Ureter (tissue), 1 donor: ENCODE measurements at regions not wholly inside any gene's neighbourhood (a gene's known extent, or its start where the extent isn't known, plus 50 kb on each side); places are given as distances from the start of the nearest gene placed in this dataset.

ENCODE experiments used
- DNase-seq: peaks from one replicate; pipeline ENCODE4 v3.0.0-alpha.2; 2020; ENCODE audit warnings: low spot score
- donor health status: DM: yes; HTN: yes; CAD: no.

GRCh38 chr19:31223740-31224534 is 125.3 kb downstream of the TSHZ3 start:
- DNase-seq, result no peak

- DNase-seq, result no peak
These were observed 128.7 kb downstream of the TSHZ3 start for GRCh38 chr19:31220540-31220939.

- DNase-seq, result no peak
These were observed 134.2 kb downstream of the TSHZ3 start for GRCh38 chr19:31214997-31215396.

- DNase-seq, result peak; percentile 87
These were observed 135.2 kb downstream of the TSHZ3 start for GRCh38 chr19:31214086-31214485.

GRCh38 chr19:31211088-31211487 is 138.1 kb downstream of the TSHZ3 start:
- DNase-seq, result no peak

GRCh38 chr19:31205887-31206518 is 143.2 kb downstream of the TSHZ3 start:
- no peak for DNase-seq

GRCh38 chr19:31204115-31204514 is 145.1 kb downstream of the TSHZ3 start:
- no peak for DNase-seq

- no peak for DNase-seq
These were observed 164.0 kb downstream of the TSHZ3 start for GRCh38 chr19:31185261-31185660.

GRCh38 chr19:31181535-31181934 is 167.7 kb downstream of the TSHZ3 start:
- DNase-seq, result no peak

GRCh38 chr19:31180907-31181306 is 168.3 kb downstream of the TSHZ3 start:
- DNase-seq, result no peak

- DNase-seq, result no peak
These were observed 169.8 kb downstream of the TSHZ3 start for GRCh38 chr19:31179471-31179852.

GRCh38 chr19:31178833-31179470 is 170.3 kb downstream of the TSHZ3 start:
- DNase-seq, result no peak

- DNase-seq, result no peak
These were observed 172.0 kb downstream of the TSHZ3 start for GRCh38 chr19:31177246-31177645.

GRCh38 chr19:31175564-31176348 is 173.5 kb downstream of the TSHZ3 start:
- no peak for DNase-seq

GRCh38 chr19:31174948-31175347 is 174.3 kb downstream of the TSHZ3 start:
- DNase-seq, result no peak

- no peak for DNase-seq
These were observed 175.2 kb downstream of the TSHZ3 start for GRCh38 chr19:31173991-31174390.

- no peak for DNase-seq
These were observed 177.3 kb downstream of the TSHZ3 start for GRCh38 chr19:31171936-31172335.

- no peak for DNase-seq
These were observed 179.2 kb downstream of the TSHZ3 start for GRCh38 chr19:31170046-31170445.

GRCh38 chr19:31168106-31168625 is 181.1 kb downstream of the TSHZ3 start:
- no peak for DNase-seq

- DNase-seq, result no peak
These were observed 181.5 kb downstream of the TSHZ3 start for GRCh38 chr19:31167690-31168089.

GRCh38 chr19:31166206-31166605 is 183.0 kb downstream of the TSHZ3 start:
- DNase-seq, result no peak

GRCh38 chr19:31164791-31165251 is 184.4 kb downstream of the TSHZ3 start:
- no peak for DNase-seq
